ENCODE measurements at regions not wholly inside any gene's neighbourhood (a gene's known extent, or its start where the extent isn't known, plus 50 kb on each side); places are given as distances from the start of the nearest gene placed in this dataset.

DNA sequence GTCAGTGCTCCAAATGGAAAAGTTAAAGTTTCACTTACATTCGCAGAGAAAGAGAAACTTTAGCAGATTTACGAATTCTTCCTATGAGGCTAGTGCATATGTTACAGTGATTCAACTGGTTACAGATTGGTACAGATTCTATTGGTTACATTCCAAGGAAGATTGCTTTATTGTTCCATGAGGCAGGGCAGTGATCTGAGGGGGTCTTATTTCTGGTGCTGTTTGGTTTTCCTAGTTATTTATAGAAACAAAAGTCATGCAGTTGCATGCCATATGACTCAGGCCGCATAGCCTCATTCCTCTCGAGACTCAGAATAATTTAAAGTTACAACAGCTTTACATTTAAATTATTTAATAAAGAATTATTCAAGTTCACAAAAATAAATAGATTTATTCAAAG is 385.4 kb upstream of the SYT4 start:
- TF ChIP-seq, protein P1, sequence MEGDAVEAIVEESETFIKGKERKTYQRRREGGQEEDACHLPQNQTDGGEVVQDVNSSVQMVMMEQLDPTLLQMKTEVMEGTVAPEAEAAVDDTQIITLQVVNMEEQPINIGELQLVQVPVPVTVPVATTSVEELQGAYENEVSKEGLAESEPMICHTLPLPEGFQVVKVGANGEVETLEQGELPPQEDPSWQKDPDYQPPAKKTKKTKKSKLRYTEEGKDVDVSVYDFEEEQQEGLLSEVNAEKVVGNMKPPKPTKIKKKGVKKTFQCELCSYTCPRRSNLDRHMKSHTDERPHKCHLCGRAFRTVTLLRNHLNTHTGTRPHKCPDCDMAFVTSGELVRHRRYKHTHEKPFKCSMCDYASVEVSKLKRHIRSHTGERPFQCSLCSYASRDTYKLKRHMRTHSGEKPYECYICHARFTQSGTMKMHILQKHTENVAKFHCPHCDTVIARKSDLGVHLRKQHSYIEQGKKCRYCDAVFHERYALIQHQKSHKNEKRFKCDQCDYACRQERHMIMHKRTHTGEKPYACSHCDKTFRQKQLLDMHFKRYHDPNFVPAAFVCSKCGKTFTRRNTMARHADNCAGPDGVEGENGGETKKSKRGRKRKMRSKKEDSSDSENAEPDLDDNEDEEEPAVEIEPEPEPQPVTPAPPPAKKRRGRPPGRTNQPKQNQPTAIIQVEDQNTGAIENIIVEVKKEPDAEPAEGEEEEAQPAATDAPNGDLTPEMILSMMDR (conservative IDR thresholded peaks at IDR 0.05) = no peak
- no peak for TF ChIP-seq ZFX (IDR thresholded peaks at IDR 0.05)
